C4-2B (cell line): ENCODE measurements at regions not wholly inside any gene's neighbourhood (a gene's known extent, or its start where the extent isn't known, plus 50 kb on each side); places are given as distances from the start of the nearest gene placed in this dataset.

Source experiments
- H3K27ac ChIP-seq: fragments of 450-650 bp; 2 replicates; pipeline ENCODE4 v1.5.1; 2017
- ZFX ChIP-seq: fragments of 450-650 bp; IDR thresholded peaks from 2 replicates; pipeline ENCODE4 v1.6.1; 2017
- TF ChIP-seq, protein P1 (sequence below): fragments of 450-650 bp; conservative IDR thresholded peaks from 2 replicates; pipeline ENCODE4 v1.5.1; 2017; ENCODE audit warnings: mild to moderate bottlenecking

DNA sequence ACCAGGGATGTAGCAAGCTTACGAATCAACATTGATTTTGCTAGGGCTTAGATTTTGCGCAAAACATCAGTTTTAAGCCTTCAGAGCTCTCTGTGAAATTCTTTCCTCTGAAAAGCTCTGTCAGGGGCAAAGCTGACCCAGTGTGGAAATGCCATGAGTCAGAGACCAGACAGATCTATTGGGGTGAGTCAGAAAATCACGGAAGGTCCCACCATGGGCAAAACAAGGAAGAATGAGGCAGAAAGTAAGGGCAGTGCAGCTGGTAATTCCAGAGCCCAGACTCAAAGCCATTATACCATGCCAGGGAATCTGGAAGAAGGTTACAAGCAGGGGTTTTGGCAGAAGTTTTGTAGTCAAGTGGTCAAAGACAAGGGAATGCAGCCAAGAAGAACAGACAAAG is 256.6 kb upstream of the CTAGE1 start:
- no peak overlapping the region for H3K27ac ChIP-seq
- no peak for TF ChIP-seq ZFX

DNA sequence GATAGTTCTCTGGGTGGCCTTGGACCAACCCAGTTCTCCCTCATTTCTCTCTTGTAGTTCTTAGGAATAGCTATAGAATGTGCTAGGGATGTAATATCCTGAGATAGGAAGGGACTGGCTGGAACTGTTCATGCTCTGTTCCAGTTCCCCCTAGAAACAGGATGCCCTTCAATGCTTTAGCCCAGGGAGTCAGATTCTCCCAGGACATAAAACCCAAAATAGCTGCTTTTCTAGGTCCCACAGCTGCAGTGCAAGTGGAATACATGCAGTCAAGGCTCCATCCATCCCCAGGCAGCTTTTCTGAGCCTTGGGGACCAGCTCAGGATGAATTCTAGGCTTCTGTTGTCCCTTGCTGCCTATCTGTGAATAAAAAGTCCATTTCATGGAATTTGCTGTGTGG is 257.3 kb upstream of the CTAGE1 start:
- TF ChIP-seq, protein P1, sequence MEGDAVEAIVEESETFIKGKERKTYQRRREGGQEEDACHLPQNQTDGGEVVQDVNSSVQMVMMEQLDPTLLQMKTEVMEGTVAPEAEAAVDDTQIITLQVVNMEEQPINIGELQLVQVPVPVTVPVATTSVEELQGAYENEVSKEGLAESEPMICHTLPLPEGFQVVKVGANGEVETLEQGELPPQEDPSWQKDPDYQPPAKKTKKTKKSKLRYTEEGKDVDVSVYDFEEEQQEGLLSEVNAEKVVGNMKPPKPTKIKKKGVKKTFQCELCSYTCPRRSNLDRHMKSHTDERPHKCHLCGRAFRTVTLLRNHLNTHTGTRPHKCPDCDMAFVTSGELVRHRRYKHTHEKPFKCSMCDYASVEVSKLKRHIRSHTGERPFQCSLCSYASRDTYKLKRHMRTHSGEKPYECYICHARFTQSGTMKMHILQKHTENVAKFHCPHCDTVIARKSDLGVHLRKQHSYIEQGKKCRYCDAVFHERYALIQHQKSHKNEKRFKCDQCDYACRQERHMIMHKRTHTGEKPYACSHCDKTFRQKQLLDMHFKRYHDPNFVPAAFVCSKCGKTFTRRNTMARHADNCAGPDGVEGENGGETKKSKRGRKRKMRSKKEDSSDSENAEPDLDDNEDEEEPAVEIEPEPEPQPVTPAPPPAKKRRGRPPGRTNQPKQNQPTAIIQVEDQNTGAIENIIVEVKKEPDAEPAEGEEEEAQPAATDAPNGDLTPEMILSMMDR: no peak
- TF ChIP-seq ZFX: no peak
- no peak overlapping the region for H3K27ac ChIP-seq

DNA sequence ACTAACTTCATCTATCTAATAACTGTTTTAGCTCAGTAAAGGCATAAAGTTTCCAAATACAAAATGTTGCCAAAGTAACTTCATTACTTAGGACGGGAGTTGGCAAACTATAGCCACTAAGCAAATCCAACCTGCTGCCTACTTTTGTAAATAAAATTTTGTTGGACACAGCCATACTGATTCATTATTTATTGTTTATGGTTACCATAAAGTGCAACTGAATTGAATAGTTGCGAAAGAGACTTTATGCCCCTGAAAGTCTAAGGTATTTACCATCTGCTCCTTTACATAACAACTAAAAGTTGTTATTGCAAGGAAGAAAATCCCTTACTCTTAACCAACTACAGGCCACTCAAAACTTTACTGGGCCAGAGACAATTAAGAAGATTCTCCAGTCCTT is 256.7 kb upstream of the RBBP8 start:
- no peak for TF ChIP-seq ZFX
- TF ChIP-seq, protein P1: no peak
- no peak overlapping the region for H3K27ac ChIP-seq

DNA sequence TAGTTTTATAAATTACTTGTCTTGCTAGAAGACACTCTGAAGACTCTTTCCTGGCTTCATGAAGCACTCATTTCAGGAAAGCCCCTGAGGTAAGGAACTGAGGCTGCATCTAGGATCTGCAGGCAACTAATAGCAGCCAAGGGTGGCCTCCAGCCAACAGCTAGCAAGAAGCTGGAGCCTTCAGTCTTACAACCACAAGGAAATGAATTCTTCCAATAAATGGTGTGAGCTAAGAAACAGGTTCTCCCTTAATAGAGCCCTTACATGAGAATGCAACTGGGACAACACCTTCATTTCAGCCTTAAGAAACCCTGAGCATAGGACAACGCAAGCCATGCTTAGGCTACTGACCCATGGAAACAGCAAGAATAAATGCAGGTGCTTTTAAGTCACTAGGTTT is 254.6 kb upstream of the RBBP8 start:
- TF ChIP-seq, protein P1: no peak
- TF ChIP-seq ZFX: no peak
- H3K27ac ChIP-seq: no peak overlapping the region

DNA sequence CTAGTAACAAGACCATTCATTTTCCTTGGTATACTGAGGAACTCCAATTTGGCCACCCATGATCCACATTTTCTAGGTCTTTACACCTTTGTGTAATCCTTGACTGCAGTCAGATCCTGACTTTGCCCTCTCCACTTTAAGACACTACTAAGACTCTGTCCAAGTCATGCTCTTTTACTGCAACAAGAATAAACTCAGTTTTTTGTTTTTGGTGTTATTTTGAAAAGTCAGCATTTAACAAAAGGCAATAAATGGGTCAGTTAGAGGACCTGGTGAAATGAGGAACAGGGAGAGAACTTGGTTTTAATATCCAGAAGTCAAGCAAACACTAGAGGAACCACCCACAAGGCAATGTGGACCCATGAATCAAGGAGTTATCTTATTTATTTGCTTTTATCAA is 252.2 kb upstream of the RBBP8 start:
- no peak overlapping the region for H3K27ac ChIP-seq
- TF ChIP-seq, protein P1: no peak
- TF ChIP-seq ZFX: no peak

DNA sequence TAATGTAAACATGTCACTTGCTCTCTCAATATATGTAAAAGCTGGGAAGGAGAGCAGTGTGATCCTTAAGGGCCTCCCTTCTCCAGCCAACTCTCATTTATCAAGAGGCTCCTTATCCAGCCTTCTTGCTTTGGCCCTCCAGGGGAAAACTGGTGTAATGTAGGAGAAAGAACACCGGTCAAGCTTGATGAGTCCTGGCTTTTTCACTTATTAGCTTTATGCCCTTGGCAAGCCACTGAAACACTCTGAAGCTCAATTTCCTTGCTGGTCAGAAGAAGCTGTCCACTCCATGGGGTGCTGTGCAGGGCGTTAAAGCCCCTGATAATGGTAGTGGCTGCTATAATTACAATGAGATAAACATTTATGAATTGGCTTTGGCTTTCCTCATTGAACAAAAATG is 251.2 kb upstream of the RBBP8 start:
- no peak for TF ChIP-seq ZFX
- TF ChIP-seq, protein P1: no peak
- H3K27ac ChIP-seq: no peak overlapping the region

DNA sequence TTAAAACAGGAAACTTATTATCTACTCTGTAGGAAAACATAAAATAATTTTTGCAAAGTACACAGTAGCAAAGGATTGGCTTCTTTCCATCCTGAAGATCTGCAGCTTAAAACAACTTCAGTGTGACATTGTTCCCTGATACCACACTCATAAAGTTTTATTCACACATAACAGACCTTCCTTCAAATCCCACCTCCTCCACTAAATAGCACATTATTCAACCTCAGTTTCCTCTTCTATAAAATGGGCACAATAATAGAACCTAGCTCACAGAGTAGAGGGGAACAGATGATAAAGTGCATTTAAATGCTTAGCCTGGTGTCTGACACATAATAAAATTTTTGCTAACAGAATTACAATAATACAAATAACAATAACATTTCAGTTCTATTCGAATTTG is 250.4 kb upstream of the RBBP8 start:
- no peak for TF ChIP-seq ZFX
- TF ChIP-seq, protein P1: no peak
- no peak overlapping the region for H3K27ac ChIP-seq

DNA sequence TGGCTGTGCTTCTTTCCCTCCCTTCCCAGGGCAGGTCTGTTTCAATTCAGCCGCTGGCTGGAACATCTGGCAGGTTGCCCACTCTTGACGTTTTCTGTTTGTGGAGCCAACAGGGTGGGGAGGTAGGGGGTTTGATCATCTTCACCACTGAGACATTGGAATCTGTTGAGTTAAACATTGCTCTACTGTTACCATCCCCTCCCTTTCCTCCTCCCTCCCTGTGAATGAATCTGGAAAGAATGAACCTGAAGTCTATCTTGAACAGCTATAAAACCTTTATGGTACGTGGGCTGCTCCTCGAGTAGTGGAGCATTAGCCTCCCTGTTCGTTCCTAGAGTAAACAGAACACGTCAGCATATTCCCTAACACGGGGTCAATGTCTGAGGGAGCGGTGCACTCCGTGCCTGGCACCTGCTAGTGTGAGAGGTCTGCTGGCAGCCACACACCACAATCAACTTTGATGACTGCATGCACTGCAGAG is 249.9 kb upstream of the RBBP8 start:
- TF ChIP-seq, protein P1: no peak
- TF ChIP-seq ZFX: no peak
- no peak overlapping the region for H3K27ac ChIP-seq
